ENCODE measurements at regions not wholly inside any gene's neighbourhood (a gene's known extent, or its start where the extent isn't known, plus 50 kb on each side); places are given as distances from the start of the nearest gene placed in this dataset.

DNA sequence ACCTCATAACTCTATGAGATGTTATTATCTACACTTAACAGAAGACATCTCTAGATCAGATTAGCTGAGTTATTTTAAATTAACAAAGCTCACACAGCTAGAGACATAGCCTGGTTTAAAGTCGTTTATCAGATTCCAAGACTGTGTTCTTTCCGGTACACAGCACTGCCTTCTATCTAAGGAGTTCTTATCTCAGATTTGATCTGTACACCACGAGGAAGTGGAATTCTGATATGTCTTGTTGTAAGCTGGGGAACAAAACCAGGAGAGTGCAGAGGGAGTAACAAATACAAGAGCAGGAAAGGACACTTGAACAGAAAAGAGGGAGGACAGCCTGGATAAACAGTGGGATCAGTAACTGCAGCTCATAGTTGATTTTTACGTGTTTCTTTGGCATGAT lies 61.7 kb upstream of the KCNMB2 start:
- no peak for DNase-seq (ENCODE audit: low spot score)
- no peak for TF ChIP-seq CTCF (IDR thresholded peaks at IDR 0.05; ENCODE audit: extremely low read depth, missing control alignments)

GRCh38 chr3:178475062-178475461 lies 61.2 kb upstream of the KCNMB2 start:
- TF ChIP-seq CTCF (IDR thresholded peaks at IDR 0.05; ENCODE audit: extremely low read depth, missing control alignments), result no peak
- no peak for DNase-seq (ENCODE audit: low spot score)

DNA sequence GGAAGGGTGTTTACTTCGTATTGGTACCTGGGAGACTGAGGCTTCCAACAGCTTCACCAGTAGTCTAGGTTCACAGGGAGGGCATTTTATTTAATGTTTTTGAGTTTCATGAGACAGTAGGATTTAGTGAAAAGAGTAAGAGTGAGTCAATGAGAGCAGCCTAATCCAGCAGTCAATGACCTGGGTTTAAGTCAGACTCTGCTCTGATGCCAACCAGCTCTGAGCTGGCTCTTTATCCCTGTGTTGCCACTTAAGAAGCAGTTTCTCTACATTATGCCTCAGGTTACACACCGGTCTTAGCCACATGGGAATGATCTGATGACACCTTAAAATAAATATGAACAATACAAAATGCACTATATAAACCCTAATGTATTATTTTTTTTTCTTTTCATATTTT lies 59.4 kb upstream of the KCNMB2 start:
- no peak for TF ChIP-seq CTCF (IDR thresholded peaks at IDR 0.05; ENCODE audit: extremely low read depth, missing control alignments)
- no peak for DNase-seq (ENCODE audit: low spot score)

- no peak for DNase-seq (ENCODE audit: low spot score)
- TF ChIP-seq CTCF (IDR thresholded peaks at IDR 0.05; ENCODE audit: extremely low read depth, missing control alignments), result no peak
Observed at GRCh38 chr3:178479446-178479845, 56.8 kb upstream of the KCNMB2 start.

- no peak for TF ChIP-seq CTCF (IDR thresholded peaks at IDR 0.05; ENCODE audit: extremely low read depth, missing control alignments)
- no peak for DNase-seq (ENCODE audit: low spot score)
Observed at GRCh38 chr3:178479860-178480259, 56.4 kb upstream of the KCNMB2 start.

- peak; percentile 17 for DNase-seq (ENCODE audit: low spot score)
- TF ChIP-seq CTCF (IDR thresholded peaks at IDR 0.05; ENCODE audit: extremely low read depth, missing control alignments), result no peak
Observed at GRCh38 chr3:178480274-178480673, 56.0 kb upstream of the KCNMB2 start.

DNA sequence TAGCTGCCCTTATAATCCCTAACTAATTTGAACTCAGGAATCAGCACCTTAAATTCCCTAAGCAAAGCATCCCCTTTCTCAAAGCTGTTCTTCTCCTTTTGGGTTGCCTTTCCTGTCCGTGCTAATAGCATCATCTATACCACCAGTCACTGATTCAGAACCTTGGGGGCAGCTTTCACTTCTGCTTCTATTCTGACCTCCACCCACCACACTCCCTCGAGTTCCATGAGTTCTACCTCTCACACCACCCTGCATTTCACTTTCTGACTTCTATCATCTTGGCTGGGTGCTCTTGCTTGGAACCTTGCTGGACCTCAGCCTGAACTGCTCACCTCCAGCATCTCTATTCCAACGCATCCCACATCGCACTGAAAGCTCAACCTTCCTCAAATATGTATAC lies 55.4 kb upstream of the KCNMB2 start:
- no peak for TF ChIP-seq CTCF (IDR thresholded peaks at IDR 0.05; ENCODE audit: extremely low read depth, missing control alignments)

More for the DNA sequence above, 55.4 kb upstream of the KCNMB2 start:
- peak; percentile 77 for DNase-seq (ENCODE audit: low spot score)
